DMS53 treated with DMSO at 0.1 percent for 48 hours (cell line): ENCODE measurements at regions not wholly inside any gene's neighbourhood (a gene's known extent, or its start where the extent isn't known, plus 50 kb on each side); places are given as distances from the start of the nearest gene placed in this dataset.

Experiments
- DNase-seq: peaks from one replicate; lab custom pipeline; 2025; ENCODE audit not compliant: unreplicated experiment; lab: John Stamatoyannopoulos, UW

DNA sequence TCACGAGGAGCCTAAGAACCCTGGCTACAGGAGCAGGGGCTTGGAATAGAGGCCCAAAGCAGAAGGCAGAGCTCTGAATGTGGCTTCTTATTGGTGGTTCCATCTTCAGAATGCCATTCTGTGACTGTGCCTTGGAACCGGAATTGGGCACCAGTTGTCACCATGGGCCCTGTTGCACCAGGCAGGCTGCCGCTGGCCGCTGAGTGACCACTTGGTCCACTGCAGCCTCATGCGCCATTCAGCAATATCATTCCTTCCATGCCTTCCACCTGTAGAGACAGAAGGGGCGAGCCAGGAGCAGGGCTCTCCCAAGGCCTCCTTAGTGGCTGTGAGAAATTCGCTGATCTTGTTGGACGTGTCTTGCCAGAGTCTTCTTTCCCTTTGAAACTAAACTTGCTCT, 270.3 kb upstream of the CHD6 start:
- DNase-seq = no peak

DNA sequence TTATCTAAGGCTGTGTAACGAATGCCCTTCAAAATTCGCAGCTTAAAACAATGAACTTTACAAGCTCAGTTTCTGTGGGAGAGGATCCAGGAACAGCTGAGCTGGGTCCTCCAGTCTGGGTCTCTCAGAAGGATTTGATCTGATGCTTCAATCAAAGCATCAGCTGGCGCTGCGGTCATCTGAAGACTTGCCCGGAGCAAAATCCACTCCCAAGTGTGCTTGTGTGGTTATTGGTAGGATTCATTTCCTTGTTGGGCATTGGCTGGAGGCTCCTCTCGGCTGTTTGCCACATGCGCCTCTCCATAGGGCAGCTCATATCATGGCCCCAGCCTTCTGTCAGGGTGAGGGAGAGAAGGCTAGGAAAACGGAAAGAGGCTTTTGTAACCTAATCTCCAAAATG, 269.3 kb upstream of the CHD6 start:
- no peak for DNase-seq

DNA sequence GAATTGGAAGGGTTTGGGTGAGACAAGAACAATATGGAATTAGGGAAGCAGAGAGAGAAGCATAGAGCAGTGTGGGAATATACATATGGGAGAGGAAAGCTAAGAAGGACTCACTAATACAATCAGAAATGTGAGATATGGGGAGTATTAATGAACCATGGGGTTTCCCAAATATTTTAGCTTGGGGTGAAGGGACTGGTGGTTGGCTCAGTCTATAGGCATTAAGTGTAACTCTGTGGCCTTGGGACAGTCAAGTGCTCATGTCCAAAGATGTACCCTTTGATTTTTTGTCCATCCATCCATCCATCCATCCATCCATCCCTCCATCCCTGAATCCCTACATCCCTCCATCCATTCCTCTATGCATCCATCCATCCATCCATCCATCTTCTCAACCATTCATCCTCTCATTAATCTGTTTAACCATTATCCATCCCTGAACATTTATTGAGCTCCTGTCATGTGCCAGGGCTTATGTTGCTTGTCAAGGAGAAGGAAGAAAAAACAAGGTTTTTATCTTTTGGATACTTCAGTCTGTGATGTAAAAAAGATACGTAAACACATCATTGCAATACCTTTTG, 263.4 kb upstream of the CHD6 start:
- DNase-seq = no peak

DNA sequence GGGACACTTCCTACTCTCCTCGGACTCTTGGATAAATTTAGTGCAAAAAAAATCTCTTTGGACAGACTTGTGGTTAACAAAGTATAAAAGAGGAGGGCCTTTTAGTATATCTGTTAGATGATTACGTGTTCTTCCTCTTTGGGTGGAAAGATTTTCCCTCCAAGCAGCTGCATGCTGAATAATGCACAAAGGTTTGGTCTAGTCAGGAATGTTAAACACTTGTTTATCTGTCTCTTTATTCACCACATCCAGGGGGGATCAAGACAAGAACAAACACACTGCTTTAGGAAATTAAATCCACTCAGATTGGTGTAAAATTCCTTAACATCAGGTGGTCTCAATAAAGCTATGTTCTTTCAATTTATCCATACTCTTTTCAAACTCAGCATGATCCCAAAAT, 260.9 kb upstream of the CHD6 start:
- DNase-seq = no peak

DNA sequence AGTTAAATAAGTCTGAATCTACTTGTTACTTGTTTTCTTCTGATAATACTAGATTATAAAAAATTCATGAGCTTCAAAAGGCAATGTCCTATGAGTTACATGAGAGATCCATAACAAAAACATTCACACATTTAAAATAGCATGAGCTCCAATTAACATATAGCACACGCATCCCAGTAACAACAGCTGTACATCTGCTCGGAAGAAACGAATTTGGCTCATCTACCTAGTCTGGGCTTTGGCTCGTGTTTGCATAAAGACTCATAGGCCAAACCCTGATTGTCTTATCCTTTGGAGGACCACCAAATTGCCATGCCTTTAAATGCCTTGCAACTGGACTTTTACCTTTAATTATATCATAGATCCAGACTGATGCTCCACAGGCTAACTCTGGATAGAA, 259.7 kb upstream of the CHD6 start:
- no peak for DNase-seq

DNA sequence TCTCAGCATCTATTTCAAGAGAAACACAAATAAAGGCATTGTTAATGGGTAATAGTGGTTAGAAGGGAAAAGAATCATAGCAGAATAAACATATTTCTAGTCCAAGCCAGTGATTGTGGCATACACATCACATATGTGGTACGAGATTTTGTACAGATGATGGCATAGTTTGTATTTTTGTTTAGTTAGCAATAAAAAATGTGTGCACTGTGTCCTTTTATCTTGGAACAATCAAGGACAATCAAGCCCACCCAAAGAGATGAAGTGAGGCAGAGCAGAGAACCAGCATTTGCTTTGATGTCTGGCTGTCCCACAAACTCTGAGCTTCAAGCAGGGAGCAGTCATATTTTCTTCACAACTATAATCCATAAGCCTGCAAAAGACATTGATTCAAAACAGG, 256.5 kb upstream of the CHD6 start:
- no peak for DNase-seq

DNA sequence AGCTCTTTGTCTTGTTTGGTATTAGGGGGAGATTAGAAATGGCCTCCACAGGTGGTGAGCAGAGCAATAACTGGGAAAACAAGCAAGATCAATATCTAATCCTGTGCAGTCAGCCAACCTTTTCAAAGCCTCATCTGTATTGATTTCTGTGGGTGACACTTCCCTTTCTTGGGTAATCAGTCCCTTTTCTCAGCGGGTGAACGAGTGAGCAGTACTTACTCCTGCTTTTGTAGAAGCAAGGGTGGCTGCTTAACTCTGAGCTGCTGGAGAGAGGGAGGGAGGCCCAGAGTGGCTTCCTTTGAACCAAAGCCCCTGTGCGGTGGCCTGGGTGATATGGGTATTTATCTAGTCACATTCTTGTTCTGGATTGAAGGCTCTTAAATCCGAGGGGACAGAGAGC, 254.8 kb upstream of the CHD6 start:
- no peak for DNase-seq

DNA sequence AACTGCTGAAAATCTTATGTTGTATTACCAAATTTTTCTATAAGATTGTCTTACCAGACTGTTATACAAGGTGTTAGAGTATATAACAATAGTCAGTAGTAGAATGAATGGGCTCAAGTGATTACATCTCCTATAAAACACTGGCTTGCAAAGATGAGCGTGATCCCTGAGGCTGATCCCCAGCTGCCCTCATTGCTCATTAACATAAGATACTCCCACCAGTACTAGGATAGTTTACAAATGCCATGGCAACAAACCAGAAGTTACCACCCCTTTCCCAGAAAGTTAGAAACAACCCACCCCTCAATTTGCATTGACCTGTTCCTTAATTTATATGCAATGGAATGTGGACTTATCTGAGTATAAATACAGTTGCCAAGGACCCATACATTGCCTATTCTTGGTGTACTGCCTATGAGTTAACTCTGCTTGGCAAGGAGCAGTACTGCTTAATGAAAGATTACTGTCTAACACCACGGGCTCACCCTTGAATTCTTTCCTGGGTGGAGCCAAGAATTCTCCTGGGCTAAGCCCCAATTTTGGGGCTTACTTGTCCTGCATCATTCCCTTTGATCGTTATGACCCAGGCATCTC, 252.8 kb upstream of the CHD6 start:
- DNase-seq = no peak

DNA sequence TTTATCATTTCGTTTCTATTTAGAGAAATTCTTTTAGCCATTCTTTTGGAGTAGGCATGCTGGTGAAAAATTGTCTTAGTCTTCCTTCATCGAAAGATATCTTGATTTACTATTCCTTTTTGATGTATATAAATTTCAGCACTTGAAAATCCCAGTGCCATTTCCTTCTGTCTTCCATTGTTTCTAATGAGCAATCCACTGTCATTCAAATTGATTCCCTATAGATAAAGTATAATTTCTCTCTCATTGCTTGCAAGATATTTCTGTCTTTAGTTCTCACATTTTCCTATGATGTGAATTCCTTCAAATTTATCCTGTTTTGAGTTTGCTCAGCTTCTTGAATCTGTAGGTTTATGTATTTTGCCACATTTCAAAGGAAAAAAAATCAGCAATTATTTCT, 251.1 kb upstream of the CHD6 start:
- no peak for DNase-seq

DNA sequence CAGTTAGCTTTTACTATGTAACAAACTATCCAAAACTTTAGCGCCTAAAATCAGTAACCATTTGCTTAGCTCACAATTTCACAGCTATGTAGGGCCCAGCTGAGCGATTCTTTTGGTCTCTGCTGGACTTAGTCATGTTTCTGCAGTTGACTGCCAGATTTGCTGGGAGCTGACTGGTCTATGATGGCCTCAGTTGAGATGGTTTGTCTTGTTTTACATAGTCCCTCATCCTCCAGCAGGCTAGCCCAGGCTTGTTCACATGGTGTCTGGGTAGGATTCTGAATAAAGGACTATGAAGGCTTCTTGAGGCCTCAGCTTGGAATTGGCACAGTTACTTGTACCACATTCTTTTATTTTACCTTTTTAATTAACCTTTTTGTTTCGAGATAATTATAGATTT, 247.8 kb upstream of the CHD6 start:
- no peak for DNase-seq

DNA sequence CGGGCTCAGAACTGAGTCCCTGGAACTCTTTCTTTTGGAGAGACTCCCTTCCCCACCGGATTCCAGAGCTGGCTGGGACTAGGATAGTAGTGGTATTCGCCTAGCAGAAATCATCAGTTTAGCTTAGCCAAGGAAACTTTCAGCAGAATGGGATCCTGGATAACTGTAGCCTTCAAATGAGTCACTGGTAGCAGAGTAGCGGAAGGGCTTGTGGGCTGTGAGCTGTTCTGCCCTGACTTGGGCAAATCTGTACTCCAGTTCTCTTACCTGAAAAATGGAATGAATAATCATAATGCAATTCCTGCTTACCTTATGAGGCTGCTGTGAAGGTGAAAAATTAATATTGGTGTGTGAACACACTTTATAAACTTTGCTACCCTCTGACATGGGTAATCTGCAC, 244.3 kb upstream of the CHD6 start:
- no peak for DNase-seq

DNA sequence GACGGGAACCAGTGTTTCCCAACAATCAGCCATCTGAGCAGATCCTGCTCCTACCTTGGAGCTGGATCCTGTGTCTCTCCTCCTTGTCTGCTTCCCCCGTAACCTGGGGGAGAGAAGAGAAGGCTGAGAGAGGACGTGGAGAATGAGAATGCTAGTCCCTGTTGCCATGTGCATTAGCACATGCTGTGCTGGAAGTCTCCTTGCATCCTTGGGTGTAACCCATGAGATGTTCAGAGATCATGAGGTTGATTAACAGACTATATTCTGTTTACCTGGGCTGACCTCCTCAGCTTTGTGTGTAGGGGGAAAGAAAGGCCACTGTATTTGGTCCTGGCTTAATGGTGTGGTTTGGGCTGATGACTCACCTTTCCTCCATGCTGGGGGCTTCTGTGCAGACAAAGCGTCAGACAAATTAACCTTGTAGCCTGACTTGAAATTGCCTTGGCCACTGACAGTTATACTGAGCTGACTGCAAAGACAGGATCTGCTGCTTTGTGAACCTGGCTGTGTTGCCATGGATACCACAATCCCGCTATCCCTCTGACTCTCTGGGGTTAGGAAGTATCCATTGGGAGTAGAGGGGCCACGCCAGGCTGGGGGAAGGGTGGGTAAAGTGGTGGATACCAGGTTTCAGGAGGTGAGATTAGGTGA, 243.7 kb upstream of the CHD6 start:
- DNase-seq = no peak

DNA sequence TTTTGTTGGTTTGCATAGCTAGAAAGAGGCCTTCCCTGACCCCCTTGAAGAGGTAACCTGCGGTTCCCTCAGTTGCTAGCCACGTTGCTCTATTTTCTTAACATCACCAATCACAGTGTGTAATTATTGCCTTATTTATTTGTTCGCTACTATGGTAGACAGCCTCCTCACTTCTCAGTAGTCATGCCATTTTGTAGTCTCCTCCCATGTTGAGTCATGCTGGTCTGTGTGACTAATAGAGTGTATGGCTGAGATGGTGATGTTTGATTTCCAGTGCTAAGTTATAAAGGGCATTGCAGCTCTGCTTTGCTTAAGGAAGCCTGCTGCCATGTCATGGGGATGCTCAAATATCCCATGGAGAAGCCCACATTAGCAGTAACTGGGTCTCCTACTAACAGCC, 236.6 kb upstream of the CHD6 start:
- no peak for DNase-seq

DNA sequence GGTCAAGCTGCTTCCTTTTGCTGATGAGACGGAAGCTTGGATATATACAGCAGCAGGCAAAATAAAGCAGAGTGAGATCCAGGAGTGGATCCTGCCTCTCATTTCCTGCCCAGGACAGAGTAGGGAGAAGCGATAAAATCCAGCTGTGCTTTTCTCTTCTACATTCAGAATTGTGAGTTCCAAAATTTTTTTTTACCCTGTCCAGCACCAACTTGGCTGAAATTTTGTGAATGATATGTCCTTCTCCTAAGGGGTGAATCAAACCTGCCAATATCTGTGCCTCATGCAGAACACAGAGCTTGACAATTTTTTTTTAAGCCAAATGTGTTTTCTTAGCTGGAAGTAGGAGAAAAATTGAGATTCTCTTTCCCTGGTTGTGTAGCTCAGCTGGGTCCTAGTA, 235.6 kb upstream of the CHD6 start:
- no peak for DNase-seq

DNA sequence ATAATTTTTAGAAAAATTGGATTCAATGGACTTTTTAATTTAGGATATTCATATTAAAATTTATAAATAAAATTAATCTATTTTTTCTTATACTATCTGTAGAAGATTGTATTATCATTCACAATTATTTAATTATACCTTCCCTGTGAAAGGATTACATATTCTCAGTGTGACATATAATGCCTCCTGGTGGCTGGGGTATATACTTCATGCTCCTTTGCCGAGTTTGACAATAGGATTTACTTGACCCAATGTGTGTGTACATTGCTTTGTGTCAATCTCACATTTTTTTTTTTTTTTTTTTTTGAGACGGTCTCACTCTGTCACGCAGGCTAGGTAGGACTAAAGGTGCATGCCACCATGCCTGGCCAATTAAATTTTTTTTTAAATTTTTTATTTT, 230.0 kb upstream of the CHD6 start:
- DNase-seq = no peak

DNA sequence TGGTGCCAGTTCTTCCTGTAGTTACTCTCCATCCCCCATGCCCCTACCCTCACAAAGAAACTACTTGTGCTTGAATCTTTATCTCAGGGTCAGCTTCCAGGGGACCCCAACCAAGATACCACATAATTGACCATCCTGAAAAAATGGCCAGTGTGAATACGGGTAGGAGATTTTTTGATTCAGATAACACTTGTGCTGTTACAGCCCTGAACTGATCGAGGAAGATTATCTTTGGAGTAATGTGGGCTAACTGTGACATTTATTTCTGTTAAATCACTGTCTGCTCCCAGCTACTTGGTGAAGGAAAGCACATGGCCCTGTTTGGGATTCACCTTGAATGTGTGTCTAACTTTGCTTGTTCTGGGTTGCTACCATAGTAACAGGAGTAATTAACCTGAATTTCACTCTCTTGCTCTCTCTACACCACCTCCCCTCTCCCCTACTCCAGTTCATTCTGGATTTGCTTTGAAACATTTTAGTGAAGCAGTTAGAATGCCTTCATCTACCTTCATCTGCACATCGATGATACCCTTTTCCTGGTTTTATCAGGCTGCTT, 219.6 kb upstream of the CHD6 start:
- no peak for DNase-seq

DNA sequence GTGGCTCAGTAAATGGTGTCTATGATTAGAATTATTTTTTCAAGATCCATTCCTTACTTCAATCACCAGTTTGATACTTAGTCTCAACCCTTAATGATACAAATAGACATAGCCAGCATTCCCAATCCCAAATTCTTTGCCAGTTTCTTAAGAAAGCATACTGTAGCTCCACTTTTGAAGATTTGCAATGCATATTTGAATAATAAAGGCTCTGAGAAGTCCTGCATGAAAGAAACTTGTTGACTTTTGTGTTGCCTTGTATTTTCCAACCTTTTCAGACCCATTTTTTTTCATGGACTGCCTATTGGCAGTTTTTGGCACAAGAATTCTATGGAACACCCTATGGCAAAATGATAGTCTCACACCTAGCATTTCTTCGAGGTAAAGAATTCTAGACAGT, 215.6 kb upstream of the CHD6 start:
- no peak for DNase-seq

DNA sequence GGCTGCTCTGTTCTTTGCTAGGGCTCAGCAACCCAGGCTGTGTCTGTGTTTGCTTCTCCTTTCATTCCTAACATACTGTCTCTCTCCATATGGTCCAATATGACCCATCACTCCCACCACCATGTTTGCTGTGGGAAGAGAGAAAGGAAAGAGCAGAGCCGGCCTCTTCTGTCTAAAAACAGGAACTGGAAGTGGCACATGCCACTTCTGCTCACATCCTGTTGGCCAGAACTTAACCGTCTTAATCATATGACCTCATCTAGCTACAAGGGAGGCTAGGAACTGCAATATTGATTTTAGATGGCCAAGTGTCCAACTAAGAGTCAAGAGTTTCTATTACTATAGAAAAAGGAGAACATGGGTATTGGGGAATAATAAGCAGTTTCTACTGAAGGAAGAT, 212.5 kb upstream of the CHD6 start:
- no peak for DNase-seq

DNA sequence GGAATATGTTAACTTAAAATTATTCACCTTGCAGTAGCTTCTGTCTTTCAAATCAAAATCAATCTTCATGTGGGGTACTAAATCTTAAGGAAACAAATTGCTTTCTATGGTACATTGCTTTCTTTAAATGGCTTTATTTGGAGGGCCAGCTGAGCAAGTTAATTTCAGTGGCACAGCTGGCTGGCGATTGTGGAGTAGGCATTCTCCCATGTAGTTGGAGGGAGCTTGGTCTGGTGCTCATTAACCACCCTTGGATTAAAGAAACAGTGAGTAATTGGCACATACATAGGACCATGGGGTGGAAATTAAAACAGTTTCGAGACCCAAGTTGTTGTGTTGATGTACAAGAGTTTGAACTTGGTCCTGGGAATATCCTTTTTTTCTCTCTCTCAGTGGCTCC, 201.3 kb upstream of the CHD6 start:
- DNase-seq = no peak

DNA sequence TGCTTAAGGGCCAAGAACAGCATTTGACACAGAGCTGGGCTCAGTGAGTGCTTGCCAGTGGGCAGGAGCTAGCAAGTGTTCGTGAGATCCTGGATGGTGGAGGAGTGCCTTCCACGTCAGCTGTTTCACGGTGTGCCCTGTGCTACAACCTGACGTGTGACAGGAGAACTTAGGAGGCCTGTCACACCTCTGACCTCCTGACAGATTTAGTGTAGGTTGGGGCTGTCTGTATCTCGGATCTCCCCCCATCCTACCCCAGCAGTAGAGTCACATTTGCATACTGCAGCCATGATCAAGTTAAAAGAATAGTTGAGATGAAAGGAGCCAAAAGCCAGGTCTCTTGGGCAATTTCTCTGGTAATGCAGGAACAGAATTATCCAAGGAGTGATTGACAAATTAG, 200.8 kb upstream of the CHD6 start:
- DNase-seq = no peak

DNA sequence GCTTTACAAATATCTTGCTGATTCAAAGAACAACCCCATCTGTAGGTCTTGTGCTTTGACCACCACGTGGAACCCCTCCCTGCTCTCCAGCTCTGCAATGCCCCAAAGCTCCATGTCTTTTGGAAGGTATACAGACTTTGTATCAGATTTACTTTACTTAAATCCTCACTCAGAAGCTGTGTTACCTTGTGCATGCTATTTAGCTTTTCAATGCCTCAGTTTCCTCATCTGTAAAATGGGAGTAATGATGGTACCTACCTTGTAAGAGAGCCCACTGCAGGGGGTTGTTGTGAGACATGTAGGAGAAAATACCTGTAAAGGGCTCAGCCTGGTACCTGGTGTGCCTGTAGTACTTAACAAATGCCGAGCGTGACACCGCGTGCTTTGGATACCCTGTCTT, 200.2 kb upstream of the CHD6 start:
- no peak for DNase-seq

DNA sequence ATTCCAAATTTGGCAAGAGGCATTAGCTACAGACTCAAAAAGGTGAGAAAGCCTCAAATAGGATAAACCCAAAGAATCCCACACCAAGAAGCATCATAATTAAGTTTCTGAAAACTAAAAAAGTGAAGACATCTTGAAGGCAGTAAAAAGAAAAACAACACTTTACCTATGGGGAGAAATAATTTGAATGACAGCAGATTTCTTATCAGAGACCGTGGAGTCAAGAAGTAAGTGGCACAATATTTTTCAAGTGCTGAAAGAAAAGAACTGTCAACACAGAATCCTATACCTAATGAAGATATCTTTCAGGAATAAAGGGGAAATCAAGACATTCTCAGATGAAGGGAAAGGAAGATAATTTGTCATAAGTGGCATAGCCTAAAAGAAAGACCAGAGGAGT, 193.3 kb upstream of the CHD6 start:
- no peak for DNase-seq

DNA sequence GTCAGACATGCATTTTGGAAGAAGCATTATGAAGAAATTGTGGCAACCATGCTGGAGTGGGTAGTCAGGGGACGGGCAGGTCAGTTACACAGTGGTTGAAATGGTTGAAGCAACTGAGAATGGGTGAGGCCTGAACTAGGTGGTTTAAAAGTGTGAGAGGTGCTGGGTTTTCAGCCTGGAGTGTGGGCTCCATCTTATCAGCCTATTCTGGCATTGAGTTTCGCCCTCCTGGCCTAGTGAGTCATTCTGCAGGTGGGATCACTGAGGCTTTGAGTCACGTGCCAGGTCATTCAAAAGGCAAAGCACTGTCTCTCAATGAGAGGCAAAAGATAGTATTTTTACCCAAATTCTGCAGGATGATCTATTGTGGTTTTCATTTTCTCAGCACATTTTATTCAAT, 181.9 kb upstream of the CHD6 start:
- DNase-seq = no peak
